ENCODE measurements at regions not wholly inside any gene's neighbourhood (a gene's known extent, or its start where the extent isn't known, plus 50 kb on each side); places are given as distances from the start of the nearest gene placed in this dataset.
"Not testable (repeated sequence)": the region's sequence is repeated elsewhere in the genome, so short reads cannot be mapped to it uniquely, and the experiment has no call there.

GRCh38 chr5:135147294-135148090 is 113.5 kb upstream of the PITX1 start:
- no peaks in the 10 kb centered on the region for H3K4me1 ChIP-seq (ENCODE audit: control insufficient read depth, extremely low read depth, insufficient read depth, low read length)
- FAIRE-seq (no peak), DNase-seq (ENCODE audit: low read depth, low spot score) (no peak)
- H3K9me3 ChIP-seq (ENCODE audit: control insufficient read depth, low read depth, low read length) = no peaks in the 10 kb centered on the region
- no peak overlapping the region for H3K4me3 ChIP-seq (ENCODE audit: control insufficient read depth in 2 of 3, extremely low read depth in 1 of 3, insufficient read depth in 2 of 3, low read depth in 1 of 3, low read length in 3 of 3)
- no peak overlapping the region for H3K27ac ChIP-seq (ENCODE audit: control insufficient read depth, insufficient read depth, low read length)
- H3K9ac ChIP-seq (ENCODE audit: control insufficient read depth, extremely low read depth, insufficient read depth, low read length) = no peak overlapping the region
- no peak overlapping the region for H3K4me2 ChIP-seq (ENCODE audit: control insufficient read depth, extremely low read depth, insufficient read depth, low read depth, low read length)
- H2AFZ ChIP-seq (ENCODE audit: control insufficient read depth, low read length) = no peak overlapping the region
- H3K9me1 ChIP-seq (ENCODE audit: control insufficient read depth, extremely low read depth, insufficient read depth, low read length) = no peaks in the 10 kb centered on the region
- TF ChIP-seq EZH2 (IDR thresholded peaks at IDR 0.05; ENCODE audit: low read length) = no peak
- TF ChIP-seq CTCF (optimal IDR thresholded peaks at IDR 0.05 in 1 of 3, IDR thresholded peaks at IDR 0.05 in 1 of 3, conservative IDR thresholded peaks at IDR 0.05 in 1 of 3; ENCODE audit: extremely low read depth in 1 of 3, insufficient read depth in 2 of 3, low read length in 3 of 3) = no peak
- no peaks in the 10 kb centered on the region for H3K27me3 ChIP-seq (ENCODE audit: control insufficient read depth, extremely low read depth, insufficient read depth, low read length)
- H4K20me1 ChIP-seq (ENCODE audit: control insufficient read depth, extremely low read depth, insufficient read depth, low read length) = no peaks in the 10 kb centered on the region
- H3K79me2 ChIP-seq (ENCODE audit: control insufficient read depth, insufficient read depth, low read length) = no peaks in the 10 kb centered on the region
- no peaks in the 10 kb centered on the region for H3K36me3 ChIP-seq (ENCODE audit: control insufficient read depth in 2 of 2, extremely low read depth in 1 of 2, insufficient read depth in 2 of 2, low read length in 2 of 2)
- dilution Hi-C loops (cut with MboI; ENCODE audit: extremely low pct_ligation_motif_present, low sequenced_read_pairs) = no loop called here

- H3K4me3 ChIP-seq (ENCODE audit: control insufficient read depth in 2 of 3, extremely low read depth in 1 of 3, insufficient read depth in 2 of 3, low read depth in 1 of 3, low read length in 3 of 3) = no peak overlapping the region
- H3K79me2 ChIP-seq (ENCODE audit: control insufficient read depth, insufficient read depth, low read length) = no peaks in the 10 kb centered on the region
- DNase-seq (ENCODE audit: low read depth, low spot score) = no peak
- dilution Hi-C loops (cut with MboI; ENCODE audit: extremely low pct_ligation_motif_present, low sequenced_read_pairs) = no loop called here
- H3K4me1 ChIP-seq (ENCODE audit: control insufficient read depth, extremely low read depth, insufficient read depth, low read length) = peaks cover 8% of the 10 kb centered on the region
- no peak overlapping the region for H2AFZ ChIP-seq (ENCODE audit: control insufficient read depth, low read length)
- H3K4me2 ChIP-seq (ENCODE audit: control insufficient read depth, extremely low read depth, insufficient read depth, low read depth, low read length) = no peak overlapping the region
- no peaks in the 10 kb centered on the region for H3K36me3 ChIP-seq (ENCODE audit: control insufficient read depth in 2 of 2, extremely low read depth in 1 of 2, insufficient read depth in 2 of 2, low read length in 2 of 2)
- no peak for TF ChIP-seq EZH2 (IDR thresholded peaks at IDR 0.05; ENCODE audit: low read length)
- TF ChIP-seq CTCF (optimal IDR thresholded peaks at IDR 0.05 in 1 of 3, IDR thresholded peaks at IDR 0.05 in 1 of 3, conservative IDR thresholded peaks at IDR 0.05 in 1 of 3; ENCODE audit: extremely low read depth in 1 of 3, insufficient read depth in 2 of 3, low read length in 3 of 3) = no peak
- no peak overlapping the region for H3K9ac ChIP-seq (ENCODE audit: control insufficient read depth, extremely low read depth, insufficient read depth, low read length)
- H4K20me1 ChIP-seq (ENCODE audit: control insufficient read depth, extremely low read depth, insufficient read depth, low read length) = no peaks in the 10 kb centered on the region
- no peak overlapping the region for H3K27ac ChIP-seq (ENCODE audit: control insufficient read depth, insufficient read depth, low read length)
- FAIRE-seq = no peak
- H3K27me3 ChIP-seq (ENCODE audit: control insufficient read depth, extremely low read depth, insufficient read depth, low read length) = no peaks in the 10 kb centered on the region
- no peaks in the 10 kb centered on the region for H3K9me3 ChIP-seq (ENCODE audit: control insufficient read depth, low read depth, low read length)
- no peaks in the 10 kb centered on the region for H3K9me1 ChIP-seq (ENCODE audit: control insufficient read depth, extremely low read depth, insufficient read depth, low read length)
Observed at GRCh38 chr5:135145985-135146384, 112.0 kb upstream of the PITX1 start.

GRCh38 chr5:135143682-135144081 is 109.7 kb upstream of the PITX1 start:
- peaks cover 29% of the 10 kb centered on the region for H3K4me1 ChIP-seq (ENCODE audit: control insufficient read depth, extremely low read depth, insufficient read depth, low read length)
- H3K36me3 ChIP-seq (ENCODE audit: control insufficient read depth in 2 of 2, extremely low read depth in 1 of 2, insufficient read depth in 2 of 2, low read length in 2 of 2); H3K4me2 ChIP-seq (ENCODE audit: control insufficient read depth, extremely low read depth, insufficient read depth, low read depth, low read length); H3K9ac ChIP-seq (ENCODE audit: control insufficient read depth, extremely low read depth, insufficient read depth, low read length); H3K9me1 ChIP-seq (ENCODE audit: control insufficient read depth, extremely low read depth, insufficient read depth, low read length); H2AFZ ChIP-seq (ENCODE audit: control insufficient read depth, low read length); H3K9me3 ChIP-seq (ENCODE audit: control insufficient read depth, low read depth, low read length); H3K27ac ChIP-seq (ENCODE audit: control insufficient read depth, insufficient read depth, low read length); DNase-seq (ENCODE audit: low read depth, low spot score); dilution Hi-C loops (cut with MboI; ENCODE audit: extremely low pct_ligation_motif_present, low sequenced_read_pairs); H3K79me2 ChIP-seq (ENCODE audit: control insufficient read depth, insufficient read depth, low read length); FAIRE-seq; H3K27me3 ChIP-seq (ENCODE audit: control insufficient read depth, extremely low read depth, insufficient read depth, low read length); H4K20me1 ChIP-seq (ENCODE audit: control insufficient read depth, extremely low read depth, insufficient read depth, low read length); H3K4me3 ChIP-seq (ENCODE audit: control insufficient read depth in 2 of 3, extremely low read depth in 1 of 3, insufficient read depth in 2 of 3, low read depth in 1 of 3, low read length in 3 of 3): not testable (repeated sequence)
